ENCODE measurements at regions not wholly inside any gene's neighbourhood (a gene's known extent, or its start where the extent isn't known, plus 50 kb on each side); places are given as distances from the start of the nearest gene placed in this dataset.

DNA sequence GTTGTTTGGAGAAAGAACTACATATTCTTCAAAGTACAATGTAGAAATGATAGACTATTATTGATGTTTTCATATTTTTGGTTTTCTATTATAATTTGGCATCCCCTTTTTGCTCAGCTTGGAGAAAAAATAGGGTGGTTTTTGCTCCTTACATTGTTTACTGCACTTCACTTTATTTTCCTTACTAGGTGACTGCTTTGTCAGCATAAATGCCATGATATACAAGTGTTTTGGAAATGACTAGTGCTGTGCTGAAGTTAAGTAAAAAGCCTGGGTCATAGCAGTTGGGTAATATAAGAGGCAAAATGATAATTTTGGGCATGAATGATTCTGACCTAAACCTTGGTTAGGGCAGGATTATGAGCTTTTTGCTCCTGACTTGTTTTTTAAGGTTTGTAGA, 250.9 kb downstream of the KCNS3 start (continued):
- TF ChIP-seq EZH2phosphoT487 (IDR thresholded peaks at IDR 0.05; ENCODE audit: unreplicated experiment) (no peak), NANOG (IDR thresholded peaks at IDR 0.05; ENCODE audit: borderline replicate concordance) (no peak)

DNA sequence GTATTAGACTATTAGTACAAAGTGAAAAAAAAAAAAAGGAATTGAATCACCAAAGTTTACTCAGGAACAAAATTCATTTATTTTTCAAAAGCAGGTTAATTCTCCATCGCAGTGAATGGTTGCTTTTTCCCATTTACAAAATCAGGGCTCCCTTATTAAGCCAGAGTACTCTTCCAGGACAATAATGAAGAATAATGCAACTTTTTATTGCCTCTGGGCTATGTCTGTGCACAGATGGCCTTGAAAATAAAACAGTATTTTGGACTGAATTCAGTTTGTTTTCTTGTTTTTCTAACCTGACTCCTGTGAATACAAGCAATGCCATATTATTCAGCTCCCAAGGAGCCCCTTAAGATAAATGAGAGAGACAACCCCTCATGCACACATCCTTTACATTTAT, 246.8 kb downstream of the KCNS3 start:
- Mint-ChIP-seq H3K36me3 (ENCODE audit: low read depth) (no peaks in the 10 kb centered on the region), H3K4me1 (no peaks in the 10 kb centered on the region), H3K4me3 (no peak overlapping the region), H3K9me3 (no peaks in the 10 kb centered on the region), H3K27ac (no peak overlapping the region), H3K27me3 (ENCODE audit: insufficient read depth, low read depth, poor library complexity) (no peaks in the 10 kb centered on the region)
- Histone ChIP-seq H3K9me2 (ENCODE audit: insufficient read depth) (no peaks in the 10 kb centered on the region), H3K4me1 (ENCODE audit: insufficient read depth) (no peaks in the 10 kb centered on the region), H3F3A (replicated peaks; ENCODE audit: low read depth) (no peaks in the 10 kb centered on the region), H3K27ac (ENCODE audit: low read depth) (no peak overlapping the region), H3K79me2 (replicated peaks; ENCODE audit: insufficient read depth) (no peaks in the 10 kb centered on the region), H3K4me2 (no peak overlapping the region), H3K27me3 (ENCODE audit: insufficient read depth) (no peaks in the 10 kb centered on the region), H2AFZ (no peak overlapping the region), H3K36me3 (ENCODE audit: insufficient read depth) (no peaks in the 10 kb centered on the region), H4K20me1 (replicated peaks; ENCODE audit: insufficient read depth) (no peaks in the 10 kb centered on the region), H3K4me3 (no peak overlapping the region)
- no peak for TF ChIP-seq CREB1 (CRISPR knock-in tag; IDR thresholded peaks at IDR 0.05; ENCODE audit: low read depth)
- TF ChIP-seq ZNF114 (CRISPR knock-in tag; IDR thresholded peaks at IDR 0.05), result no peak
- TF ChIP-seq, protein P1, sequence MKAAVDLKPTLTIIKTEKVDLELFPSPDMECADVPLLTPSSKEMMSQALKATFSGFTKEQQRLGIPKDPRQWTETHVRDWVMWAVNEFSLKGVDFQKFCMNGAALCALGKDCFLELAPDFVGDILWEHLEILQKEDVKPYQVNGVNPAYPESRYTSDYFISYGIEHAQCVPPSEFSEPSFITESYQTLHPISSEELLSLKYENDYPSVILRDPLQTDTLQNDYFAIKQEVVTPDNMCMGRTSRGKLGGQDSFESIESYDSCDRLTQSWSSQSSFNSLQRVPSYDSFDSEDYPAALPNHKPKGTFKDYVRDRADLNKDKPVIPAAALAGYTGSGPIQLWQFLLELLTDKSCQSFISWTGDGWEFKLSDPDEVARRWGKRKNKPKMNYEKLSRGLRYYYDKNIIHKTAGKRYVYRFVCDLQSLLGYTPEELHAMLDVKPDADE (IDR thresholded peaks at IDR 0.05), result no peak
- TF ChIP-seq STAT1 (IDR thresholded peaks at IDR 0.05; ENCODE audit: unreplicated experiment), result no peak
- no peak for TF ChIP-seq ZNF331 (CRISPR knock-in tag; IDR thresholded peaks at IDR 0.05; ENCODE audit: low read depth)
- TF ChIP-seq, protein P2, sequence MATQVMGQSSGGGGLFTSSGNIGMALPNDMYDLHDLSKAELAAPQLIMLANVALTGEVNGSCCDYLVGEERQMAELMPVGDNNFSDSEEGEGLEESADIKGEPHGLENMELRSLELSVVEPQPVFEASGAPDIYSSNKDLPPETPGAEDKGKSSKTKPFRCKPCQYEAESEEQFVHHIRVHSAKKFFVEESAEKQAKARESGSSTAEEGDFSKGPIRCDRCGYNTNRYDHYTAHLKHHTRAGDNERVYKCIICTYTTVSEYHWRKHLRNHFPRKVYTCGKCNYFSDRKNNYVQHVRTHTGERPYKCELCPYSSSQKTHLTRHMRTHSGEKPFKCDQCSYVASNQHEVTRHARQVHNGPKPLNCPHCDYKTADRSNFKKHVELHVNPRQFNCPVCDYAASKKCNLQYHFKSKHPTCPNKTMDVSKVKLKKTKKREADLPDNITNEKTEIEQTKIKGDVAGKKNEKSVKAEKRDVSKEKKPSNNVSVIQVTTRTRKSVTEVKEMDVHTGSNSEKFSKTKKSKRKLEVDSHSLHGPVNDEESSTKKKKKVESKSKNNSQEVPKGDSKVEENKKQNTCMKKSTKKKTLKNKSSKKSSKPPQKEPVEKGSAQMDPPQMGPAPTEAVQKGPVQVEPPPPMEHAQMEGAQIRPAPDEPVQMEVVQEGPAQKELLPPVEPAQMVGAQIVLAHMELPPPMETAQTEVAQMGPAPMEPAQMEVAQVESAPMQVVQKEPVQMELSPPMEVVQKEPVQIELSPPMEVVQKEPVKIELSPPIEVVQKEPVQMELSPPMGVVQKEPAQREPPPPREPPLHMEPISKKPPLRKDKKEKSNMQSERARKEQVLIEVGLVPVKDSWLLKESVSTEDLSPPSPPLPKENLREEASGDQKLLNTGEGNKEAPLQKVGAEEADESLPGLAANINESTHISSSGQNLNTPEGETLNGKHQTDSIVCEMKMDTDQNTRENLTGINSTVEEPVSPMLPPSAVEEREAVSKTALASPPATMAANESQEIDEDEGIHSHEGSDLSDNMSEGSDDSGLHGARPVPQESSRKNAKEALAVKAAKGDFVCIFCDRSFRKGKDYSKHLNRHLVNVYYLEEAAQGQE (IDR thresholded peaks at IDR 0.05; ENCODE audit: unreplicated experiment), result no peak
- no peak for TF ChIP-seq EZH2phosphoT487 (IDR thresholded peaks at IDR 0.05; ENCODE audit: unreplicated experiment)
- TF ChIP-seq JUNB (IDR thresholded peaks at IDR 0.05; ENCODE audit: unreplicated experiment), result no peak
- TF ChIP-seq, protein P3, sequence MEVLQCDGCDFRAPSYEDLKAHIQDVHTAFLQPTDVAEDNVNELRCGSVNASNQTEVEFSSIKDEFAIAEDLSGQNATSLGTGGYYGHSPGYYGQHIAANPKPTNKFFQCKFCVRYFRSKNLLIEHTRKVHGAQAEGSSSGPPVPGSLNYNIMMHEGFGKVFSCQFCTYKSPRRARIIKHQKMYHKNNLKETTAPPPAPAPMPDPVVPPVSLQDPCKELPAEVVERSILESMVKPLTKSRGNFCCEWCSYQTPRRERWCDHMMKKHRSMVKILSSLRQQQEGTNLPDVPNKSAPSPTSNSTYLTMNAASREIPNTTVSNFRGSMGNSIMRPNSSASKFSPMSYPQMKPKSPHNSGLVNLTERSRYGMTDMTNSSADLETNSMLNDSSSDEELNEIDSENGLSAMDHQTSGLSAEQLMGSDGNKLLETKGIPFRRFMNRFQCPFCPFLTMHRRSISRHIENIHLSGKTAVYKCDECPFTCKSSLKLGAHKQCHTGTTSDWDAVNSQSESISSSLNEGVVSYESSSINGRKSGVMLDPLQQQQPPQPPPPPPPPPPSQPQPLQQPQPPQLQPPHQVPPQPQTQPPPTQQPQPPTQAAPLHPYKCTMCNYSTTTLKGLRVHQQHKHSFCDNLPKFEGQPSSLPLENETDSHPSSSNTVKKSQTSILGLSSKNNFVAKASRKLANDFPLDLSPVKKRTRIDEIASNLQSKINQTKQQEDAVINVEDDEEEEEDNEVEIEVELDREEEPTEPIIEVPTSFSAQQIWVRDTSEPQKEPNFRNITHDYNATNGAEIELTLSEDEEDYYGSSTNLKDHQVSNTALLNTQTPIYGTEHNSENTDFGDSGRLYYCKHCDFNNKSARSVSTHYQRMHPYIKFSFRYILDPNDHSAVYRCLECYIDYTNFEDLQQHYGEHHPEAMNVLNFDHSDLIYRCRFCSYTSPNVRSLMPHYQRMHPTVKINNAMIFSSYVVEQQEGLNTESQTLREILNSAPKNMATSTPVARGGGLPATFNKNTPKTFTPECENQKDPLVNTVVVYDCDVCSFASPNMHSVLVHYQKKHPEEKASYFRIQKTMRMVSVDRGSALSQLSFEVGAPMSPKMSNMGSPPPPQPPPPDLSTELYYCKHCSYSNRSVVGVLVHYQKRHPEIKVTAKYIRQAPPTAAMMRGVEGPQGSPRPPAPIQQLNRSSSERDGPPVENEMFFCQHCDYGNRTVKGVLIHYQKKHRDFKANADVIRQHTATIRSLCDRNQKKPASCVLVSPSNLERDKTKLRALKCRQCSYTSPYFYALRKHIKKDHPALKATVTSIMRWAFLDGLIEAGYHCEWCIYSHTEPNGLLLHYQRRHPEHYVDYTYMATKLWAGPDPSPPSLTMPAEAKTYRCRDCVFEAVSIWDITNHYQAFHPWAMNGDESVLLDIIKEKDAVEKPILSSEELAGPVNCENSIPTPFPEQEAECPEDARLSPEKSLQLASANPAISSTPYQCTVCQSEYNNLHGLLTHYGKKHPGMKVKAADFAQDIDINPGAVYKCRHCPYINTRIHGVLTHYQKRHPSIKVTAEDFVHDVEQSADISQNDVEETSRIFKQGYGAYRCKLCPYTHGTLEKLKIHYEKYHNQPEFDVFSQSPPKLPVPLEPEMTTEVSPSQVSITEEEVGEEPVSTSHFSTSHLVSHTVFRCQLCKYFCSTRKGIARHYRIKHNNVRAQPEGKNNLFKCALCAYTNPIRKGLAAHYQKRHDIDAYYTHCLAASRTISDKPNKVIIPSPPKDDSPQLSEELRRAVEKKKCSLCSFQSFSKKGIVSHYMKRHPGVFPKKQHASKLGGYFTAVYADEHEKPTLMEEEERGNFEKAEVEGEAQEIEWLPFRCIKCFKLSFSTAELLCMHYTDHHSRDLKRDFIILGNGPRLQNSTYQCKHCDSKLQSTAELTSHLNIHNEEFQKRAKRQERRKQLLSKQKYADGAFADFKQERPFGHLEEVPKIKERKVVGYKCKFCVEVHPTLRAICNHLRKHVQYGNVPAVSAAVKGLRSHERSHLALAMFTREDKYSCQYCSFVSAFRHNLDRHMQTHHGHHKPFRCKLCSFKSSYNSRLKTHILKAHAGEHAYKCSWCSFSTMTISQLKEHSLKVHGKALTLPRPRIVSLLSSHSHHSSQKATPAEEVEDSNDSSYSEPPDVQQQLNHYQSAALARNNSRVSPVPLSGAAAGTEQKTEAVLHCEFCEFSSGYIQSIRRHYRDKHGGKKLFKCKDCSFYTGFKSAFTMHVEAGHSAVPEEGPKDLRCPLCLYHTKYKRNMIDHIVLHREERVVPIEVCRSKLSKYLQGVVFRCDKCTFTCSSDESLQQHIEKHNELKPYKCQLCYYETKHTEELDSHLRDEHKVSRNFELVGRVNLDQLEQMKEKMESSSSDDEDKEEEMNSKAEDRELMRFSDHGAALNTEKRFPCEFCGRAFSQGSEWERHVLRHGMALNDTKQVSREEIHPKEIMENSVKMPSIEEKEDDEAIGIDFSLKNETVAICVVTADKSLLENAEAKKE (CRISPR knock-in tag; IDR thresholded peaks at IDR 0.05), result no peak
- TF ChIP-seq EZH2 (IDR thresholded peaks at IDR 0.05; ENCODE audit: low read depth, unreplicated experiment), result no peak
- TF ChIP-seq NANOG (IDR thresholded peaks at IDR 0.05; ENCODE audit: borderline replicate concordance), result no peak
- TF ChIP-seq POLR2AphosphoS5 (IDR thresholded peaks at IDR 0.05; ENCODE audit: low read depth), result no peak
- TF ChIP-seq, protein P4, sequence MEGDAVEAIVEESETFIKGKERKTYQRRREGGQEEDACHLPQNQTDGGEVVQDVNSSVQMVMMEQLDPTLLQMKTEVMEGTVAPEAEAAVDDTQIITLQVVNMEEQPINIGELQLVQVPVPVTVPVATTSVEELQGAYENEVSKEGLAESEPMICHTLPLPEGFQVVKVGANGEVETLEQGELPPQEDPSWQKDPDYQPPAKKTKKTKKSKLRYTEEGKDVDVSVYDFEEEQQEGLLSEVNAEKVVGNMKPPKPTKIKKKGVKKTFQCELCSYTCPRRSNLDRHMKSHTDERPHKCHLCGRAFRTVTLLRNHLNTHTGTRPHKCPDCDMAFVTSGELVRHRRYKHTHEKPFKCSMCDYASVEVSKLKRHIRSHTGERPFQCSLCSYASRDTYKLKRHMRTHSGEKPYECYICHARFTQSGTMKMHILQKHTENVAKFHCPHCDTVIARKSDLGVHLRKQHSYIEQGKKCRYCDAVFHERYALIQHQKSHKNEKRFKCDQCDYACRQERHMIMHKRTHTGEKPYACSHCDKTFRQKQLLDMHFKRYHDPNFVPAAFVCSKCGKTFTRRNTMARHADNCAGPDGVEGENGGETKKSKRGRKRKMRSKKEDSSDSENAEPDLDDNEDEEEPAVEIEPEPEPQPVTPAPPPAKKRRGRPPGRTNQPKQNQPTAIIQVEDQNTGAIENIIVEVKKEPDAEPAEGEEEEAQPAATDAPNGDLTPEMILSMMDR (conservative IDR thresholded peaks at IDR 0.05; ENCODE audit: low read depth in 2 of 2), result no peak
- DNase-seq (ENCODE audit: low spot score), result no peak
- ATAC-seq, result no peak
